B cell (primary cell): ENCODE measurements at regions not wholly inside any gene's neighbourhood (a gene's known extent, or its start where the extent isn't known, plus 50 kb on each side); places are given as distances from the start of the nearest gene placed in this dataset. TPM values are rescaled to one million over a fixed set of nuclear protein-coding genes. Genes with fewer than 3 reads are reported as not detected.

Source experiments
- ATAC-seq: fragments of 200-7000 bp; cut with Tn5 transposase; one replicate; pipeline ENCODE4 v1.10.0; 2021; ENCODE audit warnings: low read depth, mild to moderate bottlenecking, moderate number of reproducible peaks, moderate library complexity
- CTCF ChIA-PET: fragments of 350-600 bp; sonication (Branson Sonifier 250); formaldehyde crosslinking; loops from one replicate; lab custom pipeline; 2021; ENCODE audit warnings: antibody characterized with exemption, inconsistent platforms; lab: Charles Lee
- POLR2A ChIA-PET: fragments of 350-600 bp; sonication (Branson Sonifier 250); formaldehyde crosslinking; loops from one replicate; lab custom pipeline; 2021; ENCODE audit warnings: antibody characterized with exemption; lab: Charles Lee
- DNase-seq: peaks from one replicate; pipeline ENCODE4 v3.0.0; 2013
- H2AFZ ChIP-seq: 2 replicates; pipeline ENCODE4 v1.6.1; 2012; ENCODE audit warnings: mild to moderate bottlenecking, low read depth, low read length; ENCODE audit not compliant: insufficient read depth, poor library complexity, severe bottlenecking
- H3K27ac ChIP-seq, 2 donors: 1 replicate in 1 of 2; 2 replicates in 1 of 2; pipeline ENCODE4 v1.5.1; 2012 to 2013; ENCODE audit warnings: low read length in 2 of 2, mild to moderate bottlenecking in 2 of 2, moderate library complexity in 1 of 2
- H3K27me3 ChIP-seq, 4 experiments: fragments of 200-600 bp in 1 of 4; sonication (generic) in 1 of 4; replicated peaks in 1 of 4; 1 replicate in 2 of 4; 2 replicates in 2 of 4; pipeline versions ENCODE4 v1.6.1 to v1.7.0; 2013 to 2016; ENCODE audit warnings: low read length in 3 of 4, mild to moderate bottlenecking in 2 of 4, mixed read lengths in 1 of 4, moderate library complexity in 1 of 4; ENCODE audit not compliant: insufficient read depth in 4 of 4, control insufficient read depth in 3 of 4; ENCODE audit errors: control extremely low read depth in 1 of 4
- H3K36me3 ChIP-seq, 2 experiments: replicated peaks in 1 of 2; 1 replicate in 1 of 2; 2 replicates in 1 of 2; pipeline versions ENCODE4 v1.6.1 to v1.7.1; 2013; ENCODE audit warnings: low read length in 1 of 2; ENCODE audit not compliant: insufficient read depth in 2 of 2, control insufficient read depth in 1 of 2; ENCODE audit errors: control extremely low read depth in 1 of 2, extremely low read depth in 1 of 2
- H3K4me1 ChIP-seq, 2 donors: fragments of 200-600 bp in 1 of 2; sonication (generic) in 1 of 2; 1 replicate in 1 of 2; 2 replicates in 1 of 2; pipeline versions ENCODE4 v1.5.1 to v1.6.1; 2013 to 2017; ENCODE audit warnings: low read length in 2 of 2; ENCODE audit not compliant: control insufficient read depth in 2 of 2, insufficient read depth in 2 of 2
- H3K4me2 ChIP-seq: replicated peaks from 2 replicates; pipeline ENCODE3; 2012; ENCODE audit warnings: mild to moderate bottlenecking, low read depth, low read length; ENCODE audit not compliant: poor library complexity, severe bottlenecking
- H3K4me3 ChIP-seq, 5 experiments: fragments of 200-600 bp in 1 of 5; sonication (generic) in 1 of 5; 1 replicate in 3 of 5; 2 replicates in 2 of 5; pipeline versions ENCODE4 v1.5.1 to v1.7.0; 2011 to 2016; ENCODE audit warnings: low read length in 4 of 5, mild to moderate bottlenecking in 4 of 5, low read depth in 2 of 5, control low read depth in 1 of 5, moderate library complexity in 1 of 5; ENCODE audit not compliant: insufficient read depth in 1 of 5; ENCODE audit errors: control extremely low read depth in 1 of 5, extremely low read depth in 1 of 5
- H3K79me2 ChIP-seq: fragments of 200-600 bp; sonication (generic); one replicate; pipeline ENCODE4 v1.6.0; 2016; ENCODE audit warnings: low read length; ENCODE audit not compliant: control insufficient read depth, insufficient read depth
- H3K9ac ChIP-seq: fragments of 200-600 bp; sonication (generic); 2 replicates; pipeline ENCODE4 v1.6.1; 2017; ENCODE audit warnings: mild to moderate bottlenecking, low read length, moderate library complexity
- H3K9me3 ChIP-seq, 3 donors: one replicate each; pipeline versions ENCODE4 v1.6.1 to v1.7.1; 2013; ENCODE audit warnings: low read length in 2 of 3; ENCODE audit not compliant: control insufficient read depth in 2 of 3, insufficient read depth in 1 of 3; ENCODE audit errors: control extremely low read depth in 1 of 3
- H4K20me1 ChIP-seq: 2 replicates; pipeline ENCODE4 v1.6.0; 2012; ENCODE audit warnings: mild to moderate bottlenecking, low read length; ENCODE audit not compliant: insufficient read depth, control insufficient read depth, poor library complexity, severe bottlenecking
- H3K27ac Mint-ChIP-seq: one replicate; pipeline ENCODE4 v1.8.0; 2021; ENCODE audit warnings: mixed read lengths
- H3K27me3 Mint-ChIP-seq: one replicate; pipeline ENCODE4 v1.8.0; 2021; ENCODE audit warnings: mixed read lengths
- H3K4me1 Mint-ChIP-seq: one replicate; pipeline ENCODE4 v1.8.0; 2021; ENCODE audit warnings: mixed read lengths
- H3K4me3 Mint-ChIP-seq: one replicate; pipeline ENCODE4 v1.8.0; 2021; ENCODE audit warnings: mixed read lengths
- H3K9me3 Mint-ChIP-seq: one replicate; pipeline ENCODE4 v1.8.0; 2022; ENCODE audit warnings: mixed read lengths; ENCODE audit not compliant: insufficient read depth
- EZH2 ChIP-seq: IDR thresholded peaks from 2 replicates; pipeline ENCODE4 v1.6.1; 2012; ENCODE audit warnings: borderline replicate concordance, low read depth, mild to moderate bottlenecking, moderate library complexity, low read length; ENCODE audit not compliant: insufficient read depth, poor library complexity, severe bottlenecking
- WGBS: methylation state at CpG from one replicate; pipeline ENCODE4 v1.1.5; 2013; ENCODE audit warnings: missing lambda C conversion rate; ENCODE audit not compliant: insufficient coverage; 5-methylcytosine and 5-hydroxymethylcytosine counted together
- intact Hi-C: fragments of 100-400 bp; cut with micrococcal nuclease; formaldehyde crosslinking; loops from one replicate; pipeline ENCODE4 v1.10.0; 2022
- small RNA-seq: library from RNA; depleted of rRNA; stranded (forward); fragments of <200 nt; gene quantifications from one replicate; pipeline ENCODE3, GENCODE V24; 2012; ENCODE audit warnings: low replicate concordance, low read depth; ENCODE audit not compliant: insufficient read length
- TF ChIP-seq, protein P1 (sequence below): fragments of 200-600 bp; IDR thresholded peaks from one replicate; pipeline ENCODE4 v1.8.0; 2022; ENCODE audit warnings: antibody characterized with exemption, mild to moderate bottlenecking

DNA sequence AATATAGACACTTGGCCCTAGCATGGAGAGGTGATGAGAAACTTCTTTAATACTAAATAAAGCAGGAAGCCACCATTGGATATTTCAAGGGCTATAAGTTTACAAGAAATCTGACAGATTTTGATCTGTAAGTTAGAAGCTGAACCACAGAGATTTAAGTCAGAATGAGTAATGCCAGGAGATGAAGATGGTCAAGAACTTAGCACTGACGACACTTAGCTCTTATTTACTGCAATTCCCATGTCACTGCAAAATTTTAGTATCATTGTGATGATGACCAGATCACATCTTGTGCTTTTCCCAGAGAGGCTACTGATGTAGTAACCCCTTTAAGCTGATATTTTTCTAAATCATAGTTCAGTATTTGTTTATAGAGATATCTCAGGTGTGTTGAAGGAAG is 59.4 kb upstream of the CD96 start:
- H3K9me3 Mint-ChIP-seq, result no peaks in the 10 kb centered on the region
- H2AFZ ChIP-seq, result no peak overlapping the region
- no peaks in the 10 kb centered on the region for H3K9me3 ChIP-seq
- intact Hi-C loops, result no loop called here
- H3K4me3 ChIP-seq, result no peak overlapping the region
- no peak overlapping the region for H3K27ac ChIP-seq
- ChIA-PET POLR2A (no interaction called here), CTCF (no interaction called here)
- H3K36me3 ChIP-seq, result no peaks in the 10 kb centered on the region
- peaks cover 0 to 2% (median 0%) of the 10 kb centered on the region in 4 experiments for H3K27me3 ChIP-seq
- H3K4me1 Mint-ChIP-seq, result no peaks in the 10 kb centered on the region
- no peak overlapping the region for H3K9ac ChIP-seq
- no CpG with 5 or more reads among the region's 1 CpG for WGBS
- H3K79me2 ChIP-seq, result no peaks in the 10 kb centered on the region
- peaks cover 13% of the 10 kb centered on the region for H3K27me3 Mint-ChIP-seq
- DNase-seq (no peak), ATAC-seq (no peak)
- H3K27ac Mint-ChIP-seq, result no peak overlapping the region
- H4K20me1 ChIP-seq, result no peaks in the 10 kb centered on the region
- no peak overlapping the region for H3K4me2 ChIP-seq
- no peaks in the 10 kb centered on the region for H3K4me1 ChIP-seq
- no peak overlapping the region for H3K4me3 Mint-ChIP-seq
- TF ChIP-seq EZH2, result no peak
- TF ChIP-seq, protein P1, sequence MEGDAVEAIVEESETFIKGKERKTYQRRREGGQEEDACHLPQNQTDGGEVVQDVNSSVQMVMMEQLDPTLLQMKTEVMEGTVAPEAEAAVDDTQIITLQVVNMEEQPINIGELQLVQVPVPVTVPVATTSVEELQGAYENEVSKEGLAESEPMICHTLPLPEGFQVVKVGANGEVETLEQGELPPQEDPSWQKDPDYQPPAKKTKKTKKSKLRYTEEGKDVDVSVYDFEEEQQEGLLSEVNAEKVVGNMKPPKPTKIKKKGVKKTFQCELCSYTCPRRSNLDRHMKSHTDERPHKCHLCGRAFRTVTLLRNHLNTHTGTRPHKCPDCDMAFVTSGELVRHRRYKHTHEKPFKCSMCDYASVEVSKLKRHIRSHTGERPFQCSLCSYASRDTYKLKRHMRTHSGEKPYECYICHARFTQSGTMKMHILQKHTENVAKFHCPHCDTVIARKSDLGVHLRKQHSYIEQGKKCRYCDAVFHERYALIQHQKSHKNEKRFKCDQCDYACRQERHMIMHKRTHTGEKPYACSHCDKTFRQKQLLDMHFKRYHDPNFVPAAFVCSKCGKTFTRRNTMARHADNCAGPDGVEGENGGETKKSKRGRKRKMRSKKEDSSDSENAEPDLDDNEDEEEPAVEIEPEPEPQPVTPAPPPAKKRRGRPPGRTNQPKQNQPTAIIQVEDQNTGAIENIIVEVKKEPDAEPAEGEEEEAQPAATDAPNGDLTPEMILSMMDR, result no peak

DNA sequence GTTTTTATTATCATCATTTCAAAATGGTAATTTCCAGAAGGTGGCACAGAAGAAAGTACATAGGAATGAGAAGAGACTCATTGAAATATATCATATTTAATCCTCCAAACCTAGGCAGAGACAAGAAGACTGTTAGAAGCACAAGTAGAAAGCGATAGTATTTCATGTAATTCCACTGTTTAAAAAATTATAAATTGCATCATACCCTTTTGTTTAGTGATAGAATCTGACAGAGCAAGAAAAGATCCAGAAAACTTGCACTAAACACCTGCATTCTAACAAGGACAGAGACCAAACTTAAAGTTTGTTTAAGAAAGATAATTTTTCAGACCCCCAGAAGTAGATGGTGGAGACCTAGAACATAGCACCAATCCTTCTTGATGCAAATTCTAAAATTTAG is 56.9 kb upstream of the CD96 start:
- H3K27me3 ChIP-seq, result peaks cover 0 to 2% (median 0%) of the 10 kb centered on the region in 4 experiments
- no peak overlapping the region for H3K9ac ChIP-seq
- H3K4me2 ChIP-seq, result no peak overlapping the region
- TF ChIP-seq, protein P1, result no peak
- TF ChIP-seq EZH2, result no peak
- Mint-ChIP-seq H3K27me3 (peaks cover 22% of the 10 kb centered on the region), H3K4me3 (no peak overlapping the region), H3K27ac (no peak overlapping the region), H3K4me1 (no peaks in the 10 kb centered on the region), H3K9me3 (no peaks in the 10 kb centered on the region)
- no peak for DNase-seq
- H4K20me1 ChIP-seq, result no peaks in the 10 kb centered on the region
- no peak overlapping the region for H3K27ac ChIP-seq
- no peak overlapping the region for H3K4me3 ChIP-seq
- no peak for ATAC-seq
- POLR2A ChIA-PET, result no interaction called here
- H2AFZ ChIP-seq, result no peak overlapping the region
- H3K36me3 ChIP-seq, result no peaks in the 10 kb centered on the region
- intact Hi-C loops, result no loop called here
- H3K9me3 ChIP-seq, result peaks cover 0 to 2% (median 0%) of the 10 kb centered on the region in 3 donors
- WGBS, result no CpG with 5 or more reads among the region's 1 CpG
- CTCF ChIA-PET, result no interaction called here
- H3K79me2 ChIP-seq, result no peaks in the 10 kb centered on the region
- H3K4me1 ChIP-seq, result no peaks in the 10 kb centered on the region

Small RNA genes in the stretch of these regions (small RNA-seq; reads per million reads assigned to genes)
- gene ATP6V0CP2, result not detected
